Naive thymus-derived CD4-positive, alpha-beta T cell (primary cell): ENCODE measurements at regions not wholly inside any gene's neighbourhood (a gene's known extent, or its start where the extent isn't known, plus 50 kb on each side); places are given as distances from the start of the nearest gene placed in this dataset.

Experiments used
- ATAC-seq: fragments of 150-1000 bp; cut with Tn5 transposase; 2 replicates; pipeline ENCODE4 v1.10.0; 2021; ENCODE audit warnings: mild to moderate bottlenecking, moderate library complexity
- CTCF ChIA-PET: fragments of 350-600 bp; sonication (Branson Sonifier 250); formaldehyde crosslinking; loops from one replicate; lab custom pipeline; 2021; ENCODE audit warnings: antibody characterized with exemption; lab: Charles Lee
- POLR2A ChIA-PET: fragments of 350-600 bp; sonication (Branson Sonifier 250); formaldehyde crosslinking; loops from one replicate; lab custom pipeline; 2021; ENCODE audit warnings: antibody characterized with exemption, inconsistent platforms; lab: Charles Lee
- DNase-seq, 9 donors: peaks; one replicate each; pipeline versions ENCODE4 v3.0.0 to v3.0.0-alpha.2; 2020 to 2022; ENCODE audit warnings: mixed read lengths in 1 of 9
- H3K27ac ChIP-seq: one replicate; pipeline ENCODE4 v1.7.0; 2013; ENCODE audit warnings: mild to moderate bottlenecking, low read depth, low read length, moderate library complexity
- H3K27me3 ChIP-seq, 2 donors: one replicate each; pipeline ENCODE4 v1.7.0; 2013; ENCODE audit warnings: low read length in 2 of 2, mild to moderate bottlenecking in 2 of 2, moderate library complexity in 2 of 2; ENCODE audit not compliant: control insufficient read depth in 2 of 2, insufficient read depth in 2 of 2
- H3K36me3 ChIP-seq, 3 experiments: 1 replicate in 2 of 3; 2 replicates in 1 of 3; pipeline ENCODE4 v1.7.0; 2013; ENCODE audit warnings: low read length in 3 of 3, mild to moderate bottlenecking in 3 of 3, moderate library complexity in 1 of 3; ENCODE audit not compliant: insufficient read depth in 3 of 3, control insufficient read depth in 2 of 3
- H3K4me1 ChIP-seq, 2 donors: one replicate each; pipeline ENCODE4 v1.7.0; 2013; ENCODE audit warnings: low read length in 2 of 2, mild to moderate bottlenecking in 2 of 2, moderate library complexity in 1 of 2; ENCODE audit not compliant: control insufficient read depth in 2 of 2, insufficient read depth in 2 of 2
- H3K4me3 ChIP-seq: 2 replicates; pipeline ENCODE4 v1.7.0; 2013; ENCODE audit warnings: mild to moderate bottlenecking, low read length
- H3K9me3 ChIP-seq, 3 experiments: 1 replicate in 2 of 3; 2 replicates in 1 of 3; pipeline ENCODE4 v1.7.0; 2013; ENCODE audit warnings: low read length in 3 of 3; ENCODE audit not compliant: control insufficient read depth in 2 of 3
- H3K27ac Mint-ChIP-seq, 9 donors: one replicate each; pipeline ENCODE4 v1.8.0; 2020 to 2022; ENCODE audit warnings: mixed read lengths in 9 of 9, mild to moderate bottlenecking in 8 of 9, moderate library complexity in 5 of 9, inconsistent platforms in 2 of 9
- H3K27me3 Mint-ChIP-seq, 5 donors: one replicate each; pipeline ENCODE4 v1.8.0; 2021 to 2022; ENCODE audit warnings: mixed read lengths in 5 of 5, mild to moderate bottlenecking in 1 of 5
- H3K36me3 Mint-ChIP-seq, 5 donors: one replicate each; pipeline ENCODE4 v1.8.0; 2020 to 2022; ENCODE audit warnings: mixed read lengths in 5 of 5, mild to moderate bottlenecking in 3 of 5, inconsistent platforms in 1 of 5
- H3K4me1 Mint-ChIP-seq, 7 donors: one replicate each; pipeline ENCODE4 v1.8.0; 2020 to 2022; ENCODE audit warnings: mixed read lengths in 7 of 7, mild to moderate bottlenecking in 3 of 7, inconsistent platforms in 1 of 7
- H3K4me3 Mint-ChIP-seq, 10 donors: one replicate each; pipeline ENCODE4 v1.8.0; 2020 to 2022; ENCODE audit warnings: mild to moderate bottlenecking in 10 of 10, mixed read lengths in 10 of 10, moderate library complexity in 6 of 10, inconsistent platforms in 2 of 10
- H3K9me3 Mint-ChIP-seq, 11 donors: one replicate each; pipeline ENCODE4 v1.8.0; 2020 to 2022; ENCODE audit warnings: mixed read lengths in 11 of 11, mild to moderate bottlenecking in 4 of 11, inconsistent platforms in 1 of 11, moderate library complexity in 1 of 11
- intact Hi-C, 2 donors: fragments of 100-400 bp; cut with micrococcal nuclease; formaldehyde crosslinking; loops; one replicate each; pipeline ENCODE4 v1.15.1; 2023

DNA sequence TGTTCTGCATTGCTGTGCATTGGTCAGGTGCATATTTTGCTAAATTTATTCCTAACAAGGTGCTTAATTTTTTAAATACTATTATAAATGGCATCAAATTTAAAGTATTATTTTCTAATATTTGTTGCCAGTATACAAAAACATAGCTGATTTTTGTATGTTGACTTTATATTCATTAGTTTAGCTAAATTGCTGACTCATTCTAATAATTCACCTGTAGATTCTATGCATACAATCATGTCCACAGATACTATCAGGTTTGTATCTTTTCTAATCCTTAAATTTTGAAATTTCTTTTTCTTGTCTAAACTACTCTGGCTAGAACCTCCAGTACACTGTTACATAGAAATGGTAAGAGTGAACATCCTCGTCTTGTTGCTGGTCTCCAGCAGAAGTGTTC is 657.6 kb downstream of the CCDC171 start:
- no peak overlapping the region for H3K27ac Mint-ChIP-seq
- Histone ChIP-seq H3K9me3 (no peaks in the 10 kb centered on the region), H3K36me3 (no peaks in the 10 kb centered on the region), H3K27ac (no peak overlapping the region), H3K4me1 (no peaks in the 10 kb centered on the region), H3K4me3 (no peak overlapping the region), H3K27me3 (no peaks in the 10 kb centered on the region)
- peaks cover 0 to 5% (median 0%) of the 10 kb centered on the region in 5 donors for H3K27me3 Mint-ChIP-seq
- peaks cover 0 to 10% (median 5%) of the 10 kb centered on the region in 7 donors for H3K4me1 Mint-ChIP-seq
- no peak for ATAC-seq
- no peaks in the 10 kb centered on the region for H3K36me3 Mint-ChIP-seq
- CTCF ChIA-PET = no interaction called here
- DNase-seq = no peak
- H3K4me3 Mint-ChIP-seq = no peak overlapping the region
- peaks cover 0 to 12% (median 2%) of the 10 kb centered on the region in 11 donors for H3K9me3 Mint-ChIP-seq
- intact Hi-C loops = loop anchor here in 1 of 2 donors (10.0 kb wide), 1 partner anchor 56 kb away; no protein-coding TSS in a partner anchor
- POLR2A ChIA-PET = no interaction called here

DNA sequence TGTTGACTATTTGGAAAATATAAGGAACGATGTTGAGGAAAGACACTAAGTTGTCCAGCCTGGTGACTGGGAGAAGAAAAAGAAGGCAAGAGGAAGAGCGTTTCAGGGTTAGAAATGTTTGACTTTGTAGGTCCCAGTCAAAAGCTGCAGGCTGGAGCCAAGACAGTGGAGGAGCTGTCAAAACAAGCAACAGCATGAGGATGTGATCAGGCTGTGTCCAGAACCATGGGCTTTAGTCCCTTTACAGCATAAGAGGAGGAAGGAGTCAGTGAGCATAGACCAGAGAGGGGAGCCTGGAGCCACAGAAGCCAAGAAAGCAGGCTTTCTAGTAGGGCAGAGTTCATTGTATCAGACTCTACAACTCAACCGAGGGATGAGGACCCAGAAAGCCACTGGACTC is 658.5 kb downstream of the BNC2 start:
- DNase-seq (no peak), ATAC-seq (no peak)
- H3K4me1 ChIP-seq = no peaks in the 10 kb centered on the region
- H3K9me3 ChIP-seq = no peaks in the 10 kb centered on the region
- Mint-ChIP-seq H3K27ac (no peak overlapping the region), H3K4me1 (peaks cover 0 to 8% (median 3%) of the 10 kb centered on the region in 7 donors), H3K9me3 (peaks cover 0 to 12% (median 2%) of the 10 kb centered on the region in 11 donors), H3K36me3 (no peaks in the 10 kb centered on the region), H3K27me3 (peaks cover 0 to 5% (median 0%) of the 10 kb centered on the region in 5 donors), H3K4me3 (no peak overlapping the region)
- no peaks in the 10 kb centered on the region for H3K36me3 ChIP-seq
- intact Hi-C loops = loop anchor here in 1 of 2 donors (10.0 kb wide), 1 partner anchor 57 kb away; no protein-coding TSS in a partner anchor
- no peak overlapping the region for H3K4me3 ChIP-seq
- H3K27ac ChIP-seq = no peak overlapping the region
- ChIA-PET CTCF (no interaction called here), POLR2A (no interaction called here)
- H3K27me3 ChIP-seq = no peaks in the 10 kb centered on the region

DNA sequence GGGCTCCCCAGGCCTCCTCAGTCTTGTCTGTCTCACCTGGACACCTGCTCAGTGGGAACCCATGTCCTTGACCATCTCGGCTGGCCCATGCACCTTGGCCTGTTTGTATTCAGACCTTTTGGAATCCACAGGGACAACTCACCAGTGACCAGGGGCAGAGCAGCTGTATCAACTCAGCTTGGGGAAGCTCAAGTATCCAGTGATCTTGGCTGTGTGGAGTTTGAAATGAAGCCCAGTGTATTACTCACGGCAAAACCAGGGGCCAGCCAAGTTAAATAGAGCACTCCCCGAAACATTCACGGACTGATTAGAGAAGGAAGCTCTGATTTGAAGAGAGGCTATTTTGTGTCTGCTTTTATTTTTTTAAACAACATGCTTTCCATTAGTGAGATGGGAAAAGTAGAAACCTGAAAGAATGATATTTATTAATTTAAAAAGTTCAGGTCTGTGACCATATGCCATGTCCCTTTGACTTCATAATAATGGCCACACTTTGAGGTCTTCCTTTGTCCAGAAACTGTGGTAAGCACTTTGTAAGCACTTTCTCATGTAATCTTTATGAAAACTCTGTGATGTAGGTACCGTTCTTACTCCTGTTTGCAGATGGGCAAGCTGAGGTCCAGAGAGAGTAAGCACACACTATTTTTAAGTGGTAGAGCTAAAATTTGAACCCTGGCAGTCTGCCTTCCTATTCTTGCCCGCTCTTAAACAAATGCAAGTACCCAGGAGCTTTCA is 656.5 kb downstream of the BNC2 start:
- peaks cover 0 to 8% (median 0%) of the 10 kb centered on the region in 5 donors for H3K27me3 Mint-ChIP-seq
- peaks cover 0 to 12% (median 2%) of the 10 kb centered on the region in 11 donors for H3K9me3 Mint-ChIP-seq
- Histone ChIP-seq H3K27me3 (no peaks in the 10 kb centered on the region), H3K27ac (no peak overlapping the region), H3K36me3 (no peaks in the 10 kb centered on the region), H3K4me1 (no peaks in the 10 kb centered on the region), H3K4me3 (no peak overlapping the region), H3K9me3 (no peaks in the 10 kb centered on the region)
- H3K4me3 Mint-ChIP-seq = no peak overlapping the region
- ChIA-PET POLR2A (no interaction called here), CTCF (no interaction called here)
- intact Hi-C loops = loop anchor here in 1 of 2 donors (10.0 kb wide), 1 partner anchor 59 kb away; no protein-coding TSS in a partner anchor
- ATAC-seq (no peak), DNase-seq (no peak)
- H3K36me3 Mint-ChIP-seq = no peaks in the 10 kb centered on the region
- H3K27ac Mint-ChIP-seq = no peak overlapping the region
- H3K4me1 Mint-ChIP-seq = no peaks in the 10 kb centered on the region

DNA sequence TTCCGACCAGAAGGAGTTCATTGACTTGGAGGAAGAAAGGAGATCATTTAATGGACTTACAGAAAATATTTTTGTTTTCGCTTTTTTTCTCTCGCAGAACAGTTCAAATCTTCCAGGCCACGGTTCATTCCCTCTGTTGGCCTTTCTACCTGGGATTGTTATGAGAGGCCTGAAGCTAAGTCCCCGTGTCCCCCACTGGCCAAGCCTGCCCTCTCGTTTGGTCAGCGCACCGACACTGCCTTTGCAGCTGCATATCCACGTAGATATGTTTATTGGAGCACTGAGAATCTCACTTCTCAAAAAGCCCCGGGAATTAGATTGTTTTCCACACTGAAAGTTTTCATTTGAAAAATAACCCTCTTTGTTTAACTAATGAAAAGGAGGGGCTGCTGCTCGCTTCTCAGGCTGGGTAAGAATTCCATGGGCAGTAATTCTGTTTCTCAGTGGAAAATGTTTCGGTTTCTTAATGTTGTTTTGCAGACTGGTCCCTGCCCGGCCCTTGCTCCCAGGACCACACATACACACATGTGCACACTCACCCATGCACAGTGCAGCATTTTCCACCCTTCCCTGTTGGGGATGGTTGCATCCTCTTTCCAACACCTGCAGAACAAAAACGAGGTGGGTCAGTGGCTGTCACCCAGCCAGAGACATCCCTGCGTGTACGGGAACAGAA is 655.7 kb downstream of the BNC2 start:
- H3K27me3 Mint-ChIP-seq = peaks cover 0 to 9% (median 0%) of the 10 kb centered on the region in 5 donors
- H3K9me3 Mint-ChIP-seq = peaks cover 0 to 11% (median 2%) of the 10 kb centered on the region in 11 donors
- H3K27ac ChIP-seq = no peak overlapping the region
- H3K36me3 Mint-ChIP-seq = no peaks in the 10 kb centered on the region
- H3K4me3 ChIP-seq = no peak overlapping the region
- H3K36me3 ChIP-seq = no peaks in the 10 kb centered on the region
- no peak overlapping the region for H3K27ac Mint-ChIP-seq
- H3K4me1 Mint-ChIP-seq = no peaks in the 10 kb centered on the region
- no peaks in the 10 kb centered on the region for H3K4me1 ChIP-seq
- DNase-seq = no peak
- no peaks in the 10 kb centered on the region for H3K27me3 ChIP-seq
- ChIA-PET CTCF (no interaction called here), POLR2A (no interaction called here)
- H3K9me3 ChIP-seq = no peaks in the 10 kb centered on the region
- ATAC-seq = no peak
- intact Hi-C loops = loop anchor here in 1 of 2 donors (10.0 kb wide), 1 partner anchor 60 kb away; no protein-coding TSS in a partner anchor
- H3K4me3 Mint-ChIP-seq = no peak overlapping the region

DNA sequence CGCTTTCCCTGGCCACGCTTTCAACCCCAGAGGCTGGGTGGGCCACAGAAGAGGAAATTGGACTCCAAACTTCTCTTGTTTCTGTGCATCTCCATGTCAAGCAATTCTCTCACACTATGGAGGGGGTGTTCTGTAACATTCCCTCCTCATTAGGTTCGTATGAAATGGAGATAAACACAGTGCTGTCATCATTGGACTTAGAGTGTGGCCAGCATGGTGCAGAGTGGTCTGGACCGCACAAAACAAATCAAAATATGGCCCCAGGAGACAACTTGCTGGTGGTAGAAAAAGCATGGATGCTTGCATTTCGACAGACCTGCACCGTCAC is 655.2 kb downstream of the BNC2 start:
- Mint-ChIP-seq H3K27ac (no peak overlapping the region), H3K4me3 (no peak overlapping the region), H3K36me3 (no peaks in the 10 kb centered on the region), H3K9me3 (peaks cover 0 to 7% (median 2%) of the 10 kb centered on the region in 11 donors), H3K4me1 (no peaks in the 10 kb centered on the region), H3K27me3 (peaks cover 0 to 11% (median 0%) of the 10 kb centered on the region in 5 donors)
- Histone ChIP-seq H3K9me3 (no peaks in the 10 kb centered on the region), H3K27me3 (no peaks in the 10 kb centered on the region), H3K4me3 (no peak overlapping the region), H3K36me3 (no peaks in the 10 kb centered on the region), H3K4me1 (no peaks in the 10 kb centered on the region), H3K27ac (no peak overlapping the region)
- ChIA-PET POLR2A (no interaction called here), CTCF (no interaction called here)
- ATAC-seq = no peak
- intact Hi-C loops = loop anchor here in 1 of 2 donors (10.0 kb wide), 1 partner anchor 61 kb away; no protein-coding TSS in a partner anchor
- DNase-seq = no peak

DNA sequence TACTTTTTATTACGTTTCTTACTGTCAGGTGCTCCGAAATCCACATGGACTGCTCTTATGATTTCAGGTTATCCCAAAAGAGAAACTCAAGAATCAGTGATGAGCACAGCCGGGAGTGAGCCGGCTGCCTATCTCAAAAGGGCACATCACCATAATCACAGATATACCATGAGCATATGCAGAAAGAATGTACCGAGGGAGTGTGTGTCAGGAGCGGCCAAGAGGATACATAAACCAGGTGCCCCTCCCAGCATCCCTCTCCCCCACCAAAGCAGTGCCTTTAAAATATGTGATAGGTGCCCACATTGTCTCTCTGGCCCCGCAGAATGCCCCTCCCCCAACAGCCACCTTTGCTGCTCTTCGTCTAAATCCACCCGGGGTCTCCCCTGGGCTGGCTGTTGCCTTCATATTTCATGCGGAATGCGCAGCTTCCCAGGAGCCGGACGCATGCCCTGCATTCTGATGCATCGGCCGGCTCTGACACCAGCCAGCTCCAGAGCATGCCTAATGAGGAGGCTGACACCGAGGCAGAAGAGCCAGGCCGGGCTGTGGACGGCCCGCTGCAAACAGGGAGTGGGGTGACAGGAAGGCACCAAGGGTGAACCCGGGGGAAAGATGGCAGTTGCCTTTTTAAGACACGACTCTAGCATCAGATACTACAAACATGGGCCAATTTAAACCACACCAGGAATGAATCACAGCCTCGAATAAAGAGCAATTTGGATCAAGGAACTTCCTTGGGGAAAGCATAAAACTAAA is 652.3 kb downstream of the BNC2 start:
- intact Hi-C loops = loop anchor here in 1 of 2 donors (10.0 kb wide), 1 partner anchor 63 kb away; no protein-coding TSS in a partner anchor

More for the DNA sequence above, 652.3 kb downstream of the BNC2 start:
- no peaks in the 10 kb centered on the region for H3K27me3 ChIP-seq
- Mint-ChIP-seq H3K4me1 (no peaks in the 10 kb centered on the region), H3K27ac (no peak overlapping the region), H3K4me3 (no peak overlapping the region), H3K27me3 (peaks cover 0 to 18% (median 5%) of the 10 kb centered on the region in 5 donors), H3K9me3 (peaks cover 0 to 11% (median 3%) of the 10 kb centered on the region in 11 donors), H3K36me3 (peaks cover 0 to 5% (median 0%) of the 10 kb centered on the region in 5 donors)
- no peak overlapping the region for H3K27ac ChIP-seq
- no peaks in the 10 kb centered on the region for H3K9me3 ChIP-seq
- no peaks in the 10 kb centered on the region for H3K36me3 ChIP-seq
- no peak overlapping the region for H3K4me3 ChIP-seq
- CTCF ChIA-PET = no interaction called here
- POLR2A ChIA-PET = no interaction called here
- H3K4me1 ChIP-seq = no peaks in the 10 kb centered on the region
- DNase-seq (no peak), ATAC-seq (no peak)
